ENCODE measurements at regions not wholly inside any gene's neighbourhood (a gene's known extent, or its start where the extent isn't known, plus 50 kb on each side); places are given as distances from the start of the nearest gene placed in this dataset.

- no peak for TF ChIP-seq RUNX3 (IDR thresholded peaks at IDR 0.05; ENCODE audit: low read length)
These were observed 432.1 kb upstream of the CFAP20DC start (continued) for GRCh38 chr3:59481776-59482400.

- peak; percentile 92 for ATAC-seq
- no peaks in the 10 kb centered on the region; the same call in 2 of the 3 replicates for H3K9me3 ChIP-seq (replicated peaks; ENCODE audit: control insufficient read depth, insufficient read depth, low read length)
- SMC1A ChIA-PET (ENCODE audit: uncharacterized antibody, unreplicated experiment), result interaction anchor here (0.9 to 2.9 kb wide), 12 partner anchors 10 to 269 kb away, joined by 3 to 16 read pairs (median 5); no protein-coding TSS in a partner anchor
- peak; percentile 49 for DNase-seq (ENCODE audit: low read depth, low spot score)
- H4K20me1 ChIP-seq (ENCODE audit: control insufficient read depth, insufficient read depth), result no peaks in the 10 kb centered on the region
- no peaks in the 10 kb centered on the region for H3K27me3 ChIP-seq (replicated peaks in 1 of 2; ENCODE audit: control insufficient read depth in 2 of 2, insufficient read depth in 2 of 2, low read length in 1 of 2)
- RAD21 ChIA-PET (ENCODE audit: unreplicated experiment), result interaction anchor here (1.1 to 2.6 kb wide), 4 partner anchors 24 to 167 kb away, joined by 3 to 13 read pairs (median 6); no protein-coding TSS in a partner anchor
- H3K9ac ChIP-seq (ENCODE audit: control insufficient read depth, insufficient read depth, low read length), result peak overlapping the region; percentile 15; the same call in 1 of the 2 replicates
- no peak overlapping the region; the same call in 1 of the 2 replicates for H3K4me3 ChIP-seq
- peak; percentile 56 for FAIRE-seq
- intact Hi-C loops (cut with micrococcal nuclease; ENCODE audit: unreplicated experiment), result loop anchor here (1.0 to 2.0 kb wide), 4 partner anchors 23 to 94 kb away; no protein-coding TSS in a partner anchor
- no peaks in the 10 kb centered on the region for H3K79me2 ChIP-seq (ENCODE audit: control insufficient read depth, insufficient read depth, low read length)
- peak overlapping the region; percentile 66 for H3K4me2 ChIP-seq (ENCODE audit: control insufficient read depth, insufficient read depth)
- H3K4me1 ChIP-seq (ENCODE audit: control insufficient read depth, insufficient read depth, low read length), result peaks cover 15% of the 10 kb centered on the region
- CTCF ChIA-PET, result interaction anchor here (0.8 to 1.6 kb wide), 2 partner anchors 94 to 167 kb away, joined by 4 to 5 read pairs; no protein-coding TSS in a partner anchor
- peak overlapping the region; percentile 71 for H3K27ac ChIP-seq (ENCODE audit: control insufficient read depth, insufficient read depth)
- peak overlapping the region; percentile 66 for H2AFZ ChIP-seq (ENCODE audit: control insufficient read depth, low read depth, low read length)
- POLR2A ChIA-PET, result interaction anchor here (1.4 kb wide), 1 partner anchor 24 kb away, joined by 3 read pairs; no protein-coding TSS in a partner anchor
- BruUV-seq (replicated peaks), result no TSS peak
- in situ Hi-C loops (cut with MboI), result no loop called here
- no peaks in the 10 kb centered on the region for H3K36me3 ChIP-seq (ENCODE audit: control insufficient read depth in 2 of 2, insufficient read depth in 2 of 2, low read length in 1 of 2)
- WGBS (ENCODE audit: insufficient coverage, insufficient replicate concordance, low lambda C conversion rate, missing lambda C conversion rate), result 26% methylated on average over 5 of the region's 5 CpGs
- TF ChIP-seq HDAC2 (IDR thresholded peaks at IDR 0.05) (no peak), NR2C2 (IDR thresholded peaks at IDR 0.05; ENCODE audit: borderline replicate concordance, control insufficient read depth, insufficient read length, low read depth) (no peak), ZBTB40 (IDR thresholded peaks at IDR 0.05; ENCODE audit: borderline replicate concordance) (no peak), PRDM15 (CRISPR knock-in tag; IDR thresholded peaks at IDR 0.05) (no peak), REST (IDR thresholded peaks at IDR 0.05; ENCODE audit: low read depth, low read length) (no peak)
These were observed 430.7 kb upstream of the CFAP20DC start for GRCh38 chr3:59480486-59480995.
